T-helper 2 cell treated with Interferon-gamma antibody and Interleukin-4, amounts not matched to agents 5 μg/mL and 100 μg/mL, for 36 hours (primary cell): ENCODE measurements at regions not wholly inside any gene's neighbourhood (a gene's known extent, or its start where the extent isn't known, plus 50 kb on each side); places are given as distances from the start of the nearest gene placed in this dataset.
"Not testable (repeated sequence)": the region's sequence is repeated elsewhere in the genome, so short reads cannot be mapped to it uniquely, and the experiment has no call there.

ENCODE experiments used
- DNase-seq: peaks from one replicate; pipeline ENCODE4 v3.0.0; 2021; ENCODE audit warnings: low spot score
- H3K27ac Mint-ChIP-seq: one replicate; pipeline ENCODE4 v1.8.0; 2021; ENCODE audit warnings: mild to moderate bottlenecking, mixed read lengths
- H3K27me3 Mint-ChIP-seq: one replicate; pipeline ENCODE4 v1.8.0; 2021; ENCODE audit warnings: low read depth, mixed read lengths
- H3K36me3 Mint-ChIP-seq: one replicate; pipeline ENCODE4 v1.8.0; 2021; ENCODE audit warnings: low read depth, mixed read lengths
- H3K4me1 Mint-ChIP-seq: one replicate; pipeline ENCODE4 v1.8.0; 2021; ENCODE audit warnings: low read depth, mixed read lengths
- H3K4me3 Mint-ChIP-seq: one replicate; pipeline ENCODE4 v1.8.0; 2022; ENCODE audit warnings: mild to moderate bottlenecking, moderate library complexity, mixed read lengths
- H3K9me3 Mint-ChIP-seq: one replicate; pipeline ENCODE4 v1.8.0; 2021; ENCODE audit warnings: mixed read lengths

DNA sequence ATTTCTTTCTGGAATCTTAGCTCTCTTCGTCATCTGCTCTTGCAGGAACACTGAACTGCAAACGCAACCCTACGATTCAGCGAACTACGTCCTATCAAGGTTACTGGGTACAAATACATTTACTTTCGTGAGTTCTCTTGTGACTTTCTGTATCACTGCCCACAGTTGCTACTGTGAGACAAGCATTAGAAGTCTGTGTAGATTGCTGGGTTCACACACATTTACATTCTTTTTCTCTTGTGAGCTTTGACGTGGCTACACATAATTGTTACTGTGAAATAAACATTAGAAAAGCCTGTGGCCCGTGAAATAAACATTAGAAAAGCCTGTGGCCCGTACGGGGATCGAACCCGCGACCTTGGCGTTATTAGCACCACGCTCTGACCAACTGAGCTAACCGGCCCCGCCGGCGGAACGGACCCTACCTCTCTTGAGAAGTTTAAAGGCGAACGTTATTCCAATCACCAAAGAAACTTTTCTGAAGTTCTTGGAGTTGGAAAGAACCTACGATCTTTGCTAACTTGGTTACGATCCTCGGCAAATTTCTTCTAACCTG lies 61.2 kb upstream of the ZNF322 start:
- H3K4me1 Mint-ChIP-seq, H3K27ac Mint-ChIP-seq, H3K9me3 Mint-ChIP-seq, H3K4me3 Mint-ChIP-seq, H3K36me3 Mint-ChIP-seq, DNase-seq, H3K27me3 Mint-ChIP-seq: not testable (repeated sequence)

DNA sequence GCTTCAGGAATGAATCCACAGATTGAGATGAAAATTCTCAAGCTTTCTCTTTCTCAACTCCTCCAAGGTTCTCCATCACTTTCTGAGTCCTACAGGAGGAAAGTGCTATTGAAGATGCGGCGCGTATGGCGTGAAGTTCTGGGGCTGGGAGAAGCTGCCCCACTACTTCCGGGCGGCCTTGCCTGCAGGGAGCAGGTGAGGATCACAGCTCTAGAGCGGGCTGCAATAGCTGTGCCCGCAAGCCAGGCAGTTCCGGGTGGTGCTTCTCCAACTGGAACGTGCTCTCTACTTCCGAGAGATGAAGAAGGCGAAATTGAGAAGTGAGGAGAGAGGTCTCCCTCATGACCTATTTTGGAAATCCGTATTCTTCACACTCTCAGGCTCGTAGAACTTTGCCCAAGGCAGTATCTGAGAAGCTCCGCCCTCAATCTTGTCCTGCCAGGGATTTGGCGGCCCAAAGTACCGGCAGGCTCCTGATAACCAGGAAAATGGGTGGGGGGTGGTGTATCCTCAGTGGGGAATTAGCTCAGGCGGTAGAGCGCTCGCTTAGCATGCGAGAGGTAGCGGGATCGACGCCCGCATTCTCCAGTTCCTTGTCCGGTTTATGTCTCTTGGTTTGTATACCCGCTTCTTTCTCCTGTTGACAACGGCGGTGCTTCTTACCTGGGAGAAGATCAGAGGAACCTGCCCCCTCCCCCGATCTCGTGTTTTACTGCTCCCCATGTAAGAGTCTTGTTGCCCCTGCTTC lies 70.6 kb upstream of the ZNF322 start:
- not testable (repeated sequence) for DNase-seq, H3K27me3 Mint-ChIP-seq, H3K9me3 Mint-ChIP-seq, H3K27ac Mint-ChIP-seq, H3K36me3 Mint-ChIP-seq, H3K4me3 Mint-ChIP-seq, H3K4me1 Mint-ChIP-seq

DNA sequence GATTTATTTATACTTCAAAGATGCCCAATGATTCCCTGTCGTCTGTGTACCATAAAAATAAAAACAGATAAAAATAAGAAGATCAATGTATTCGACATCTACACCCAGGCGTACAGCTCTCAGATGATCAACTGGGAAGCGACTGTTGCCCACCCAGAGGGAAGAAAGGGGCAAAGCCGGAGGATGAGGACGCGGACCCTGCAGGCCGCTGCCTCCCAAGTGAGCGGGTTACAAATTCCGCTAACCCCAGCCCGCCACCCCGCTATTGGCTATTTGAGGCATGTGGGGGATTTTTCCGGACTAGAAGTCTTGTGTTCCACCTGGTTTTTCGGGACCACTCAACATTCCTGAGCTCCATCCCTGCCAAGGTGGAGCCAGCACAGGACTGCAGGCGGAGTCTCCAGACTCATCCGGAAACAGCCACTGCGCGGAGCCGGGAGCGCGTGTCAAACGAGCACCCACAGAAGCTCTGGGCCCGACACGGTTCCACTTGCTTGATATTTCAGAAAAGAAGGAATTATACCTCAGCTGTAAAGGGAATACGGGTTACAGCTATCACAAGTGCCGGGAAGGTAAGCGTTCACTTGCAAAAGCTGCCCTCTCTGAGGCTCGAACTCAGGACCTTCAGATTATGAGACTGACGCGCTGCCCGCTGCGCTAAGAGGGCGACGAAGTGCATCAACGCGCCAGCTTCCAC lies 75.4 kb upstream of the ZNF322 start:
- not testable (repeated sequence) for H3K36me3 Mint-ChIP-seq, H3K4me3 Mint-ChIP-seq, DNase-seq, H3K27me3 Mint-ChIP-seq, H3K27ac Mint-ChIP-seq, H3K4me1 Mint-ChIP-seq, H3K9me3 Mint-ChIP-seq

DNA sequence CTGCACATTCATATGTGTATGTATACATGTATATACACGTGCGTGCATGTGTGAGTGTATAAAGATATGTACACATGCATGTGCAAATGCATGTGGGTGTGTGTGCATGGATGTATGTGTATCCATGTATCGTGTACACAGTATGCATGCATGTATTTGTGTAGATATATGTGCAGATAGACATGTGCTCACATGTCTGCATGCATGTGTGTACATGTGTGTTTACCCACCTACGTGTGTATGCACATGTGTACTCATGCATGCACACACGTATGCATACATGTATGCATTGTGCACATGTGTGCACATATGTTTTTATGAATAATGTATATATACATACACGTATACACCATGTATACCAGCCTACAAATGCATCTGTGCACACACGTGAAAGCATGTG lies 80.3 kb upstream of the ZNF322 start:
- Mint-ChIP-seq H3K27me3 (peaks cover 22% of the 10 kb centered on the region), H3K4me3 (no peak overlapping the region), H3K36me3 (no peaks in the 10 kb centered on the region), H3K4me1 (no peaks in the 10 kb centered on the region), H3K27ac (no peak overlapping the region), H3K9me3 (peaks cover 5% of the 10 kb centered on the region)
- DNase-seq: no peak

DNA sequence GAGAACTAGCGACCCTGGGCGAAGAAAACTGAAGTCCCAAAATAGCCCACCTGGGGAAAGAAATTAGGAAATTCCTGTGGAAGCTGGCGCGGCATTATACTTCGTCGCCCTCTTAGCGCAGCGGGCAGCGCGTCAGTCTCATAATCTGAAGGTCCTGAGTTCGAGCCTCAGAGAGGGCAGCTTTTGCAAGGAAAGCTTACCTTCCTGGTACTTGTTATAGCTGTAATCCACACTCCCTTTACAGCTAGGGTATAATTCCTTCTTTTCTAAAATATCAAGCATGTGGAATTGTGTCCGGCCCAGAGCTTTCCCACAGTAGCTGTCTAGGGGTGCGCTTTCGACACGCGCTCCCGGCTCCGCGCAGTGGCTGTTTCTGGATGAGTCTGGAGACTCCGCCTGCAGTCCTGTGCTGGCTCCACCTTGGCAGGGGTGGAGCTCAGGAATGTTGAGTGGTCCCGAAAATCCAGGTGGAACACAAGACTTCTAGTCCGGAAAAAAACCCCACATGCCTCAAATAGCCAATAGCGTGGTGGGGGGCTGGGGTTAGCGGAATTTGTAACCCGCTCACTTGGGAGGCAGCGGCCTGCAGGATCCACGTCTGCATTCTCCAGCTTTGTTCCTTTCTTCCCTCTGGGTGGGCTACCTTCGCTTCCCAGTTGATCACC lies 83.7 kb upstream of the ZNF322 start:
- Mint-ChIP-seq H3K9me3 (peaks cover 9% of the 10 kb centered on the region), H3K36me3 (no peaks in the 10 kb centered on the region), H3K4me3 (no peak overlapping the region), H3K27me3 (peaks cover 41% of the 10 kb centered on the region), H3K27ac (no peak overlapping the region), H3K4me1 (no peaks in the 10 kb centered on the region)
- no peak for DNase-seq

GRCh38 chr6:26743941-26744699 lies 84.6 kb upstream of the ZNF322 start:
- Mint-ChIP-seq H3K4me3 (peak overlapping the region; percentile 11), H3K9me3 (peaks cover 9% of the 10 kb centered on the region), H3K27ac (peak overlapping the region; percentile 11), H3K27me3 (peaks cover 49% of the 10 kb centered on the region), H3K4me1 (no peaks in the 10 kb centered on the region), H3K36me3 (no peaks in the 10 kb centered on the region)
- DNase-seq: no peak

DNA sequence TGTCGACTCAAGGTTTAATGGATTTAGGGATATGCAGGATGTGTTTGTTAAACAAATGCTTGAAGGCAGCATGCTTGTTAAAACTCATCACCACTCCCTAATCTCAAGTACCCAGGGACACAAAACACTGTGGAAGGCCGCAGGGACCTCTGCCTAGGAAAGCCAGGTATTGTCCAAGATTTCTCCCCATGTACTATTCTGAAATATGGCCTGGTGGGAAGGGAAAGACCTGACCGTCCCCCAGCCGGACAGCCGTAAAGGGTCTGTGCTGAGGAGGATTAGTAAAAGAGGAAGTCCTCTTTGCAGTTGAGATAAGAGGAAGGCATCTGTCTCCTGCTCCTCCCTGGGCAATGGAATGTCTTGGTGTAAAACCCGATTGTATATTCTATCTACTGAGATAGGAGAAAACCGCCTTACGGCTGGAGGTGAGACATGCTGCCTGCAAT lies 85.3 kb upstream of the ZNF322 start:
- DNase-seq, H3K9me3 Mint-ChIP-seq, H3K36me3 Mint-ChIP-seq, H3K4me1 Mint-ChIP-seq, H3K4me3 Mint-ChIP-seq, H3K27ac Mint-ChIP-seq: not testable (repeated sequence)
- H3K27me3 Mint-ChIP-seq: peaks cover 54% of the 10 kb centered on the region

GRCh38 chr6:26745964-26746363 lies 86.4 kb upstream of the ZNF322 start:
- not testable (repeated sequence) for DNase-seq, H3K4me1 Mint-ChIP-seq, H3K36me3 Mint-ChIP-seq, H3K4me3 Mint-ChIP-seq, H3K27ac Mint-ChIP-seq, H3K9me3 Mint-ChIP-seq
- H3K27me3 Mint-ChIP-seq: peaks cover 58% of the 10 kb centered on the region

DNA sequence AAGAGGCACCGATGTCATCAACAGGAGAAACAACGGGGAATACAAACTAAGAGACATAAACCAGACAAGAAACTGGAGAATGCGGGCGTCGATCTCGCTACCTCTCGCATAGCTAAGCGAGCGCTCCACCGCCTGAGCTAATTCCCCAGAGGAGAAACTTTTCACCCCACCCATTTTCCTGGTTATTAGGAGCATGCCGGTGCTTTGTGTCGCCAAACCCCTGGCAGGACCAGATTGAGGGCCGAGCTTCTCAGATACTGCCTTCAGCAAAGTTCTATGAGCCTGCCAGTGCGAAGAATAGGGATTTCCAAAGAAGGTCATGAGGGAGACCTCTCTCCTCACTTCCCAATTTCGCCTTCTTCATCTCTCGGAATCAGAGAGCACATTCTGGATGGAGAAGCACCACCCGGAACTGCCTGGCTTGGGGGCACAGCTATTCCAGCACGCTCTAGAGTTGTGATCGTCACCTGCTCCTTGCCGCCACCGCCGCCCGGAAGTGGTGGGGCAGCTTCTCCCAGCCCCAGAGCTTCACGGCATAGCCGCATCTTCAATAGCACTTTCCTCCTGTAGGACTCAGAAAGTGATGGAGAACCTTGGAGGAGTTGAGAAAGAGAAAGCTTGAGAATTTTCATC lies 89.7 kb upstream of the ZNF322 start:
- H3K27me3 Mint-ChIP-seq: peaks cover 46% of the 10 kb centered on the region
- DNase-seq, H3K4me3 Mint-ChIP-seq, H3K36me3 Mint-ChIP-seq, H3K4me1 Mint-ChIP-seq, H3K27ac Mint-ChIP-seq, H3K9me3 Mint-ChIP-seq: not testable (repeated sequence)

- H3K27ac Mint-ChIP-seq, H3K4me1 Mint-ChIP-seq, H3K36me3 Mint-ChIP-seq, H3K9me3 Mint-ChIP-seq, H3K4me3 Mint-ChIP-seq, DNase-seq: not testable (repeated sequence)
- peaks cover 46% of the 10 kb centered on the region for H3K27me3 Mint-ChIP-seq
Observed at GRCh38 chr6:26749759-26750126, 90.2 kb upstream of the ZNF322 start.

- no peaks in the 10 kb centered on the region for H3K36me3 Mint-ChIP-seq
- no peaks in the 10 kb centered on the region for H3K4me1 Mint-ChIP-seq
- H3K9me3 Mint-ChIP-seq: no peaks in the 10 kb centered on the region
- H3K27me3 Mint-ChIP-seq: peaks cover 31% of the 10 kb centered on the region
- H3K4me3 Mint-ChIP-seq: no peak overlapping the region
- no peak overlapping the region for H3K27ac Mint-ChIP-seq
- DNase-seq: no peak
Observed at GRCh38 chr6:26754212-26754611, 94.7 kb upstream of the ZNF322 start.

DNA sequence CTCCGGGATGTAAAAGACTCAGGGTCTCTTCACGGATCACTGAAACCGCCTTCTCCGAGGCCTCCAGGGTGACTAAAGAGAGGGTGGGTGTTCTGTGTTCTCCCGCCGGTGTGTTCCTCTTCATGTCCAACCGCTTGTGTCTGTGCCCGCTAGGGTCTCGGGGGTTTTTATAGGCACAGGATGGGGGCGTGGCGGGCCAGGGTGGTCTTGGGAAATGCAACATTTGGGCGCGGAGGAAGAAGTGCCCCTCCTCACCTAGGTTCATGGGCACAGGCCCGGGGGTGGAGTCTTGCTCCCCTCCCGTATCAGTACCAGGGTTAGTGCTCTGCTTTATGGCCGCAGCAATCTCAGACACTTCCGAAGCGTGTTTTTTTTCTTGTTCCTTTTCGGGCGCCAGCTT lies 95.3 kb upstream of the ZNF322 start:
- not testable (repeated sequence) for H3K4me1 Mint-ChIP-seq, H3K27ac Mint-ChIP-seq, H3K9me3 Mint-ChIP-seq, H3K36me3 Mint-ChIP-seq, H3K4me3 Mint-ChIP-seq, DNase-seq
- H3K27me3 Mint-ChIP-seq: peaks cover 26% of the 10 kb centered on the region

DNA sequence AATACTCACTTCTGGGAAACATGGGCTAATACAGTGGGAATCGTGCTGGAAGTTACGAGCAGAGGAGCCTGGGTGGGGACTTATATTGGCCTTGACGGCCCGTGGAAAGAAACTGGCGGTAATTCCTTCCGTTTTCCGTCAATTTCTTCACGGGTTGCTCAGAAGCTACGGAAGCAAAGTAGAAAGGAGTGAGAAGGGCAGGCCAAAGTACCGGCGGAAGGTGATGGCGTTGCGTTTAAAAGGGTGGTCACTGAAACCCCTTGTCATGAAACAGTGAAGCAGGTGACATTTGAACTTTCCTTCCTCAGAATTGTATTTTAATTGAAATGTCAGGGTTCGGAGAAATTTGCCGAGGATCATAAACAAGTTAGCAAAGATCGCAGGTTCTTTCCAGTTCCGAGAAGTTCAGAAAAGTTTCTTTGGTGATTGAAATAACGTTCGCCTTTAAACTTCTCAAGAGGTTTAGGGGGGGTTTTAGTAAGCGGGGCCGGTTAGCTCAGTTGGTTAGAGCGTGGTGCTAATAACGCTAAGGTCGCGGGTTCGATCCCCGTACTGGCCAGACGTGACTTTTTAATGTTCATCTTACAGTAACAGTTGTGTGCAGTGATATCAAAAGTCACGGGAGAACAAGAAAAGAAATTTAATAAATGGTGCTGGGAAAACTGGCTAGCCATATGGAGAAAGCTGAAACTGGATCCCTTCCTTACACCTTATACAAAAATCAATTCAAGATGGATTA lies 96.7 kb upstream of the ZNF322 start:
- not testable (repeated sequence) for H3K36me3 Mint-ChIP-seq, H3K4me3 Mint-ChIP-seq, DNase-seq, H3K9me3 Mint-ChIP-seq, H3K4me1 Mint-ChIP-seq, H3K27ac Mint-ChIP-seq
- H3K27me3 Mint-ChIP-seq: peaks cover 22% of the 10 kb centered on the region
